NCI-H2196 treated with DMSO at 0.1 percent for 48 hours (cell line): ENCODE measurements at regions not wholly inside any gene's neighbourhood (a gene's known extent, or its start where the extent isn't known, plus 50 kb on each side); places are given as distances from the start of the nearest gene placed in this dataset.
A peak's percentile ranks its signal among the peaks of the same experiment; 100 is the strongest.

Source experiments
- DNase-seq: peaks from one replicate; lab custom pipeline; 2025; ENCODE audit not compliant: unreplicated experiment; lab: John Stamatoyannopoulos, UW

- no peak for DNase-seq
Observed at GRCh38 chr6:56407883-56408410, 160.6 kb upstream of the COL21A1 start.

- DNase-seq, result no peak
Observed at GRCh38 chr6:56406276-56407269, 159.2 kb upstream of the COL21A1 start.

- no peak for DNase-seq
Observed at GRCh38 chr6:56404599-56404998, 157.2 kb upstream of the COL21A1 start.

DNA sequence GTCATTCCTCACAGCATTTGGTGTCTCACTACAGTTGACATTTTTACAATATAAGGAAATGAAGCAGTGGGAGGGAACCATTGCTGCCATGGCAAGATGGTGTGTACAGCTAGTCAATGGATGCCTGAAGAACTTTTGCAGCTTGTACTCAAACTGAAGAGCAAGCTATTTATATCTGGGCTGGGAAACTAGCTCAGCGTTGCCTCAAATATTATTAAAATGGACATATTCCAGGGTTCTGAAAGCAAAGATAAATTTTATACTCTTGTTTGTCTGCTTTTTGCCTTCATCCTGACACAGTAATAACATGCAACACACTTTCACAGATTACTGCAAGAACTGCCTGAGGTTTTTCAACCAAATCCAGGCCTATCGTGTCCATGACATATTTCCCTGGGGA, 156.4 kb upstream of the COL21A1 start:
- DNase-seq, result no peak

- DNase-seq, result no peak
Observed at GRCh38 chr6:56401477-56402070, 154.2 kb upstream of the COL21A1 start.

DNA sequence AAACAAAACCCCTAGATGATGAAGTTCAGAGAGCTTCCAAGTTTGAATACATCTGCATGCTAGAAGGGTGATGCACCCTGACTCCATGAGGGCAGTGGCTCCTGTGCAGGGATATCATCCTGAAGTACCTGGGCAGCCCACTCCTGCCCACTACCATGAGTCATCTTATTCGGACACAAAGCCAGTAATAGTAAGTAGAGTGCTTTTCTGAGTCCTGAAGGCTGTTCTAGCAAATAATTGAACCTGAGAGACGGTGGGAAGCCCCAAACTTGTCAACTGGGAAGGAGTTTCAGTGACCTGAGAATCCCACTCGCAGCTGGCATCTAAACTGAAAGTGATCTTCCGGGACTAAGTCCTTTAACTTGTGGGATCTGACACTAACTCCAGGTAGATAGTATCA, 152.9 kb upstream of the COL21A1 start:
- no peak for DNase-seq

- peak; percentile 85 for DNase-seq
Observed at GRCh38 chr6:56399672-56400263, 152.4 kb upstream of the COL21A1 start.

- peak; percentile 26 for DNase-seq
Observed at GRCh38 chr6:56399250-56399671, 151.9 kb upstream of the COL21A1 start.

GRCh38 chr6:56396435-56396834, 149.1 kb upstream of the COL21A1 start:
- DNase-seq, result no peak

- DNase-seq, result no peak
Observed at GRCh38 chr6:56393615-56394612, 146.5 kb upstream of the COL21A1 start.

DNA sequence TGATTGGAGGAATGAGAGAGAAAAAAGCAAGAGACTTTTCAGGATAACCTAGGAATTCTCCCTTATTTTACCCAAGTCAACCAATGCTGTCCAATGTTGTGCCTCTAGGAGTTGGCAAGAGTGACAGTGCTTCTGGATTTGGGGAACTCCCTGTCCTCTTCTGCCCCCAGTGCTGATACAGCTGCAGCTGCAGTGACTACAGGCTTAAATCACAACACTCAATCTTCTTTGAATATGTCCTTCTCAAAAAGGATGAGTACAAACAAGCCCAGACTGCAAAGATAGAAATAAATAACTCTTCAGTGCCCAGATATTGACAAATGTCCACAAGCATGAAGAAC, 141.0 kb upstream of the COL21A1 start:
- peak; percentile 37 for DNase-seq

DNA sequence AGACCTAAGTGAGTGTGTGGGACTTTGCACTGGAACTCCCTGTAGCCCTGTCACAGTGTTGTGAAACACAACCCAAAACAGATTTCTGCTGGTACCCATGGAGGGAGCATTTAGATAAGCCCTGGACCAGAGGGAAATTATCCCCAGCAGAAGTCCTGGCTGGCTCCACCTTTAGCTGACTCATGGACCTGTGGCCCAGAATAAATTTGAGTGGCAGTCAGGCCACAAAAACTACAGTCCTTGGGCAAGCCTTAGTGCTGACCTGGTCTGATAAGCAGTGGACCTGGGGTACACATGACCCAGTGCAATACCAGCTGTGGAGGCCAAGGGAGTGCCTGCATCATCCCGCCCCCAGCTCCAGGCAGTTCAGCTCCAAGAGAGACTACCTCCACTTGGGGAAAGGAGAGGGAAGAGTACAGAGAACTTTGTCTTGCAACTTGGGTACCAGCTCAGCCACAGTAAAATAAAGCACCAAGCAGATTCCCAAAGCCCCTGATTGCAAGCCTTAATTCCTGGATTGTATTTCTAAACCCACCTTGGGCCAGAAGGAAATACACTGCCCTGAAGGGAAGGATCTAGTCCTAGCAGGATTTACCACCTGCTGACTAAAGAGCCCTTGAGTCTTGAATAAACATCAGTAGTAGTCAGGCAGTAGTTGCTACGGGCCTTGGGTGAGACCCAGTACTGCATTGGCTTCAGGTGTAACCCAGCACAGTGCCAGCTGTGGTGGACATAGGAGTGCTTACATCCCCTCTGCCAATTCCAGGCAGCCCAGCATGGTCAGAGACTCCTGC, 140.4 kb upstream of the COL21A1 start:
- peak; percentile 37 for DNase-seq

GRCh38 chr6:56386717-56387116, 139.3 kb upstream of the COL21A1 start:
- DNase-seq, result no peak

DNA sequence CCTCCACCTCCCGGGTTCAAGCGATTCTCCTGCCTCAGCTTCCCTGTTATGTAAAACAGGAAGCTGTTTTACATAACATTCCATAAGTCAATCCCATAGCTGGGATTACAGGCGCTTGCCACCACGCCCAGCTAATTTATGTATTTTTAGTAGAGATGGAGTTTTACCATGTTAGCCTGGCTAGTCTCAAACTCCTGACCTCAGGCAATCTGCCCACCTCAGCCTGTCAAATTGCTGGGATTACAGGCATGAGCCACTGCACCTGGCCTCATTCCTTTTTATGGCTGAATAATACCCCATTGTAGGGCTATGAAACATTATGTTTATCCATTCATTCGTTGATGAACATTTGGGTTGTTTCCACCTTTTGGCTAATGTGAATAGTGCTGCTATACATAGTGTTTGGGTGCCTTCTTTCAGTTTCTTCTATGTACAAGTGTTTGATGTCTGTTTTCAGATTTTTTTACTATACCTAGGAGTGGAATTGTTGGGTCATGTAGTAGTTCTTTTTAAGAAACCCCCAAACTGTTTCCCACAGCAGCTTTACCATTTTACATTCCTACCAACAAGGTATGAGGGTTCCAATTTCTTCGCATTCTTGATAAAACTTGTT, 138.7 kb upstream of the COL21A1 start:
- no peak for DNase-seq

DNA sequence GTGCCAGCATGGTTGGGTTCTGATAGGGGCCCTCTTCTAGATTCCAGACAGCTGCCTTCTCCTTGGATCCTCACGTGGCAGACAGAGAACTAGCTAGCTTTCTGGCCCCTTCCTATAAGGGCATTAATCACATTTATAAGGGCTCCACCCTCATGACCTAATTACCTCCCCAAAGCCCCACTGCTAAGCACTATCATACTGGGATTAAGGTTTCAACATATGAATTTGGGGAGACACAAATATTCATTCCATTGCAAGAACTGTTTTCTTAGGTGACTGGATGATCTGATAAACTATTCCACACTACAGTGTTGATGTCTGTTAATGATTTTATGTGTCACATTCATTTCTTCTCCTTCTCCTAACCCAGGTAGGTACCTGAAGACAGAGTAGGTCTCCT, 135.8 kb upstream of the COL21A1 start:
- DNase-seq, result no peak

DNA sequence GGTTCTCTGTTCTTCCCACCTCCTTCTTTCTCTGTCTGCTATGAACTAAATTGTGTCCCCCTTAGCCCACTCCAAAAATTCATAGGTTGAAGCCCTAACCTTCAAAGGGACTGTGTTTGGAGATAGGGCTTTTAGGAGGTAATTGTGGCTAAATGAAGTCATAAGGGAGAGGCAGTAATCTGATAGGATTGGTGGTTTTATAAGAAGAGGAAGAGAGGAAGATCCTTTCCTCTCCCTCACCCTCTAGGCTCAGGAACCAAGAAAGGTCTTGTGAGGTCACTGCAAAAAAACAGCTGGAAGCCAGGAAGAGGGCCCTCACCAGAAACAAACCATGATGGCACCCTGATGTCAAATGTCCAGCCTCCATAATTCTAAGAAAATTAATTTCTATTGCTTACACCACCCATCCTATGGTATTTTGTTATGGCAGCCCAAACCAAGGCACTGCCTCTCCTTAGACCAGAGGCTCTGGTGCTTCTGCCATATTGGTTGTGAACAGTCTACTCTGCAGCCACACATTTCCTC, 135.1 kb upstream of the COL21A1 start:
- DNase-seq, result no peak

- no peak for DNase-seq
Observed at GRCh38 chr6:56381801-56382251, 134.4 kb upstream of the COL21A1 start.

GRCh38 chr6:56380476-56380875, 133.1 kb upstream of the COL21A1 start:
- DNase-seq, result no peak

DNA sequence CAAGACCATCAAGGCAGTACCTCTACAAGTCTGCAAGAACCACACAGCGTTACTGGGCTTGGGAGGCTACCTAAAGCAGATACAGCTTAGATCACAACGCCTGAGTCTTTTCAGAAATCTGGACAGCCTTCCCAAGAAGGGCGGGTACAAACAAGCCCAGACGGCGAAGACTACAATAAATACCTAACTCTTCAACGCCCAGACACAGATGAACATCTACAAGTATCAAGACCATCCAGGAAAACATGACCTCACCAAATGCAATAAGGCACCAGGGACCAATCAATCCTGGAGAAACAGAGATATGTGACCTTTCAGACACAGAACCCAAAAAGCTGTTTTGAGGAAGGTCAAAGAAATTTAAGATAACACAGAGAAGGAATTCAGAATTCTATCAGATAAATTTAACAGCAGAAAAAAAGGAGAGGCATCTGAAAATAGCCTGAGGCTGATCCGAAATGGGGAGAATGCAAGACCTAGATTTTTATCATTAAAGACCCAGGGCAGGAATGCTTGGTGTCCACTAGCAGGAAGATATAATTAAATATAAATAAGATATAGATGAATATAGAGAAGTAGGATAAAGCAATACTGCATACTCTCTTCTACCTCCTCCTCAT, 131.7 kb upstream of the COL21A1 start:
- no peak for DNase-seq
